Endothelial cell (in vitro differentiated cells): ENCODE measurements at regions not wholly inside any gene's neighbourhood (a gene's known extent, or its start where the extent isn't known, plus 50 kb on each side); places are given as distances from the start of the nearest gene placed in this dataset.
A peak's percentile ranks its signal among the peaks of the same experiment; 100 is the strongest.

ENCODE experiments used
- DNase-seq: peaks from one replicate; pipeline ENCODE4 v3.0.0; 2021; ENCODE audit warnings: low spot score
- H3K27ac Mint-ChIP-seq: one replicate; pipeline ENCODE4 v1.8.0; 2021; ENCODE audit warnings: mixed read lengths, inconsistent platforms; ENCODE audit not compliant: unreplicated experiment
- H3K27me3 Mint-ChIP-seq: one replicate; pipeline ENCODE4 v1.8.0; 2021; ENCODE audit warnings: mild to moderate bottlenecking, moderate library complexity, mixed read lengths, inconsistent platforms; ENCODE audit not compliant: unreplicated experiment
- H3K36me3 Mint-ChIP-seq: one replicate; pipeline ENCODE4 v1.8.0; 2021; ENCODE audit warnings: mild to moderate bottlenecking, low read depth, mixed read lengths, inconsistent platforms; ENCODE audit not compliant: unreplicated experiment
- H3K4me1 Mint-ChIP-seq: one replicate; pipeline ENCODE4 v1.8.0; 2021; ENCODE audit warnings: mild to moderate bottlenecking, mixed read lengths, inconsistent platforms; ENCODE audit not compliant: unreplicated experiment
- H3K4me3 Mint-ChIP-seq: one replicate; pipeline ENCODE4 v1.8.0; 2021; ENCODE audit warnings: mild to moderate bottlenecking, mixed read lengths, inconsistent platforms; ENCODE audit not compliant: unreplicated experiment
- H3K9me3 Mint-ChIP-seq: one replicate; pipeline ENCODE4 v1.8.0; 2021; ENCODE audit warnings: mixed read lengths, inconsistent platforms; ENCODE audit not compliant: unreplicated experiment
- TF ChIP-seq, protein P1 (sequence below): fragments of 200-600 bp; sonication (generic); IDR thresholded peaks from one replicate; pipeline ENCODE4 v1.5.0; 2021; ENCODE audit warnings: antibody characterized with exemption; ENCODE audit not compliant: unreplicated experiment

DNA sequence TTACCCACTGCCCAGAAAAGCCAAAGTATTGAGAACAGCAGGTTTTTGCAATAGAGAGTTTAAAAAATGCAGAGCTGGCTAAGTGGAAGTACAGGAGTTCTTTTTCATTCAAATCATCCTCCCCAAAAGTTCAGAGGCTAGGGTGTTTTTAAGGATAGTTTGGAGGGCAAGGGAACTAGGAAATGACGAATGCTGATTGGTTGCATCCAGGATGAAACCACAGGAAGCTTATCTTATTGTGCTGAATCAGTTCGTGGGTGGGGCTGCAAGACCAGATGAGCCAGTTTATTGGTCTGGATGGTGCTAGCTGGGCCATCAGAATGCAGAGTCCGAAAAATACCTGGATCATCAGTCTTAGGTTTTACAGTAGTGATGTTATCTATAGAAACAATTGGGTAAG lies 1427.1 kb downstream of the LRRC4C start:
- no peaks in the 10 kb centered on the region for H3K9me3 Mint-ChIP-seq
- H3K27ac Mint-ChIP-seq = no peak overlapping the region
- H3K27me3 Mint-ChIP-seq = no peaks in the 10 kb centered on the region
- H3K4me1 Mint-ChIP-seq = peaks cover 6% of the 10 kb centered on the region
- H3K4me3 Mint-ChIP-seq = no peak overlapping the region
- no peaks in the 10 kb centered on the region for H3K36me3 Mint-ChIP-seq
- TF ChIP-seq, protein P1, sequence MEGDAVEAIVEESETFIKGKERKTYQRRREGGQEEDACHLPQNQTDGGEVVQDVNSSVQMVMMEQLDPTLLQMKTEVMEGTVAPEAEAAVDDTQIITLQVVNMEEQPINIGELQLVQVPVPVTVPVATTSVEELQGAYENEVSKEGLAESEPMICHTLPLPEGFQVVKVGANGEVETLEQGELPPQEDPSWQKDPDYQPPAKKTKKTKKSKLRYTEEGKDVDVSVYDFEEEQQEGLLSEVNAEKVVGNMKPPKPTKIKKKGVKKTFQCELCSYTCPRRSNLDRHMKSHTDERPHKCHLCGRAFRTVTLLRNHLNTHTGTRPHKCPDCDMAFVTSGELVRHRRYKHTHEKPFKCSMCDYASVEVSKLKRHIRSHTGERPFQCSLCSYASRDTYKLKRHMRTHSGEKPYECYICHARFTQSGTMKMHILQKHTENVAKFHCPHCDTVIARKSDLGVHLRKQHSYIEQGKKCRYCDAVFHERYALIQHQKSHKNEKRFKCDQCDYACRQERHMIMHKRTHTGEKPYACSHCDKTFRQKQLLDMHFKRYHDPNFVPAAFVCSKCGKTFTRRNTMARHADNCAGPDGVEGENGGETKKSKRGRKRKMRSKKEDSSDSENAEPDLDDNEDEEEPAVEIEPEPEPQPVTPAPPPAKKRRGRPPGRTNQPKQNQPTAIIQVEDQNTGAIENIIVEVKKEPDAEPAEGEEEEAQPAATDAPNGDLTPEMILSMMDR = no peak
- DNase-seq = no peak

DNA sequence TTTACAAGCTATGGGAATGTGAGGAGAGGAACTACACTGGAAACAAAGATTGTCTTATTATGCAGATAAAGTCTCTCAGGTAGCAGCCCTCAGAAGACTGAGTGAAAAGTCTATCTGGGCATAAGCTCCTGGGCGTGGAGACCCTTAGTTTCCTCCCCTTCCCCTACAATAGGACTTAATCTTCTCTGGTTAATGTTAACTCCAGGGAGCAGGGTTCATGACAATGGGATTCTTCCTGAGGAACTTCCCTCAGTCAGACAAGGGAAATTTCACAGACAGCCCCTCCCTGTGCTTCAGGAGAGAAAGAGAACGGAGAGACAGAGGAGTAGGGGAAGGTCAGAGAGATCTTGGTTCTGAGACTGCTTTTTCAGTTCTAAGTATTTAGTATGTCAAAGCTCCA lies 1428.6 kb downstream of the LRRC4C start:
- TF ChIP-seq, protein P1 = no peak
- H3K4me1 Mint-ChIP-seq = peaks cover 6% of the 10 kb centered on the region
- no peaks in the 10 kb centered on the region for H3K9me3 Mint-ChIP-seq
- peak; percentile 3 for DNase-seq
- H3K36me3 Mint-ChIP-seq = no peaks in the 10 kb centered on the region
- H3K4me3 Mint-ChIP-seq = no peak overlapping the region
- peak overlapping the region; percentile 38 for H3K27ac Mint-ChIP-seq
- H3K27me3 Mint-ChIP-seq = no peaks in the 10 kb centered on the region

DNA sequence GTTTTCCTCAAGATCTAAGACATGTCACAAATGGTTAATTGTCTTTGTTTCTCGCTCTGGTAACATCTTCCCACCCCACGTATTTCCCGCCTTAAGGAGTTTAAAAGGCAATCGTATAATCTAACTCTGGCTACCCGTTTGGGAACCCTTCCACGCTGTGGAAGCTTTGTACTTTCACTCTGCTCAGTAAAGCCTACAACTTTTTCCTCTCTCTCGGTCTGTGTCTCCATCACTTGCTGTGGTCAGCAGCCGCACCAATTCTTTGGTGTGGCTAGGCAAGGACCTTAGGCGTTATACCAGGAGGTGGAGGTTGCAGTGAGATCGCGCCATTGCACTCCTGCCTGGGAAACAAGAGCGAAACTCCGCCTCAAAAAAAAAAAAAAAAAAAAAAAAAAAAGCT lies 1430.1 kb downstream of the LRRC4C start:
- Mint-ChIP-seq H3K9me3 (no peaks in the 10 kb centered on the region), H3K4me3 (no peak overlapping the region), H3K4me1 (peaks cover 6% of the 10 kb centered on the region), H3K36me3 (no peaks in the 10 kb centered on the region), H3K27me3 (no peaks in the 10 kb centered on the region), H3K27ac (no peak overlapping the region)
- DNase-seq = no peak
- TF ChIP-seq, protein P1 = no peak

DNA sequence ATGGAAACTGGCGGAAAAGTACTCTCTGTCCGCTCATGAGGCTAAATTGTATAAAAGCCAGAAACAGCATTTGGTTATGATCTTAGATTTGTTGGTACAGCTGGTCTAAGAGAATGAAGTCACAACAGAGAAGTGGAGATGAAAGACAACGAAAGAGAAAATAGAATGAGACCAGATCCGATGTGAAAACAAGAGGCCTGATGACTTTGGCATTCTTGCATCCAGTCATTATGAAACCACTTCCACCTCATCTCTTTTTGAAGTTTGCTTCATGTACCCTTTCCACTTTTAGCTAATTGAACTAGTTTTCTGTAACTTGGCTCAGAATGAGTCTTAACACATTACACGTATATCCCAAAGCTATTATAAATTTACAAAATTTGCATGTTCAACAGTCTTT lies 1431.7 kb downstream of the LRRC4C start:
- Mint-ChIP-seq H3K27me3 (no peaks in the 10 kb centered on the region), H3K4me3 (no peak overlapping the region), H3K27ac (no peak overlapping the region), H3K4me1 (peaks cover 6% of the 10 kb centered on the region), H3K36me3 (no peaks in the 10 kb centered on the region), H3K9me3 (no peaks in the 10 kb centered on the region)
- no peak for DNase-seq
- TF ChIP-seq, protein P1 = no peak

DNA sequence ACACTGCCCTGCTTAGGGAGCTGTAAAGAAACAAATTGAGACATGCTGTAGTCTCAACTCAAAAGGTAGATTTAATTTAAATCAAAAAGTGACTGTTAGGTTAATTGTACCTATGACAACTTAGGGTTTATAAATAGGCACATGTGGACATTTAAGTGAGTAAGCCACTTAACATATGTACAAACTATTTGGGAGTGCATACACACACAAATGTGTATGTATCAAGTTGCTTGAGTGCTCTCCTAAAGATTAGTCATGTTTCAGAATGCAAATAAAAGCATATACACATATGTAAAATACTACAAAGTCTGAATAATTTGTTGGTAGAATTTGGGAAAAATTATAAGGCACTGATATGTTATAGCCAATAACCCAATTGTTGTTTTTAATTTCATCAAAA lies 1435.7 kb downstream of the LRRC4C start:
- Mint-ChIP-seq H3K27ac (no peak overlapping the region), H3K27me3 (no peaks in the 10 kb centered on the region), H3K4me3 (no peak overlapping the region), H3K4me1 (no peaks in the 10 kb centered on the region), H3K9me3 (no peaks in the 10 kb centered on the region), H3K36me3 (no peaks in the 10 kb centered on the region)
- TF ChIP-seq, protein P1 = no peak
- DNase-seq = no peak
